ENCODE measurements at regions not wholly inside any gene's neighbourhood (a gene's known extent, or its start where the extent isn't known, plus 50 kb on each side); places are given as distances from the start of the nearest gene placed in this dataset.

GRCh38 chr5:44511596-44511995 is 122.4 kb upstream of the FGF10 start:
- TF ChIP-seq CTCF (IDR thresholded peaks at IDR 0.05; ENCODE audit: borderline replicate concordance, extremely low read depth, low read length, poor library complexity, severe bottlenecking), result no peak
- no peak for TF ChIP-seq EZH2 (IDR thresholded peaks at IDR 0.05; ENCODE audit: borderline replicate concordance, low read depth, low read length, severe bottlenecking)
